DND-41 (cell line): ENCODE measurements at regions not wholly inside any gene's neighbourhood (a gene's known extent, or its start where the extent isn't known, plus 50 kb on each side); places are given as distances from the start of the nearest gene placed in this dataset.

ENCODE experiments used
- CTCF ChIP-seq: IDR thresholded peaks from 2 replicates; pipeline ENCODE4 v1.5.1; 2012; ENCODE audit warnings: borderline replicate concordance, low read length, moderate library complexity, mild to moderate bottlenecking; ENCODE audit not compliant: poor library complexity, severe bottlenecking; ENCODE audit errors: extremely low read depth
- EZH2 ChIP-seq: IDR thresholded peaks from 3 replicates; pipeline ENCODE4 v1.6.1; 2012; ENCODE audit warnings: borderline replicate concordance, low read depth, mild to moderate bottlenecking, moderate library complexity, low read length, inconsistent platforms; ENCODE audit not compliant: severe bottlenecking

GRCh38 chr1:232574077-232574476, 55.9 kb downstream of the SIPA1L2 start:
- TF ChIP-seq CTCF (no peak), EZH2 (no peak)
